NOMO-1 treated with dmso at 0.1 percent for 144 hours (cell line): ENCODE measurements at regions not wholly inside any gene's neighbourhood (a gene's known extent, or its start where the extent isn't known, plus 50 kb on each side); places are given as distances from the start of the nearest gene placed in this dataset.

Experiments used
- DNase-seq: peaks from one replicate; lab custom pipeline; 2025; ENCODE audit not compliant: unreplicated experiment; lab: John Stamatoyannopoulos, UW

GRCh38 chr16:63602206-63602927, 1519.5 kb downstream of the CDH11 start:
- DNase-seq, result no peak

GRCh38 chr16:63596716-63597115, 1525.1 kb downstream of the CDH11 start:
- DNase-seq, result no peak

GRCh38 chr16:63592852-63593251, 1529.0 kb downstream of the CDH11 start:
- no peak for DNase-seq

- no peak for DNase-seq
These were observed 1540.3 kb downstream of the CDH11 start for GRCh38 chr16:63581570-63581969.

- DNase-seq, result no peak
These were observed 1542.6 kb upstream of the CDH8 start for GRCh38 chr16:63578791-63579190.

GRCh38 chr16:63577891-63578290, 1541.7 kb upstream of the CDH8 start:
- no peak for DNase-seq

- no peak for DNase-seq
These were observed 1538.8 kb upstream of the CDH8 start for GRCh38 chr16:63575041-63575440.

GRCh38 chr16:63568164-63568563, 1531.9 kb upstream of the CDH8 start:
- DNase-seq, result no peak

GRCh38 chr16:63563819-63564505, 1527.7 kb upstream of the CDH8 start:
- DNase-seq, result no peak

GRCh38 chr16:63553980-63554379, 1517.7 kb upstream of the CDH8 start:
- no peak for DNase-seq

- no peak for DNase-seq
These were observed 1503.0 kb upstream of the CDH8 start for GRCh38 chr16:63539276-63539675.

- no peak for DNase-seq
These were observed 1494.7 kb upstream of the CDH8 start for GRCh38 chr16:63530974-63531373.

- DNase-seq, result no peak
These were observed 1494.0 kb upstream of the CDH8 start for GRCh38 chr16:63530208-63530607.

- no peak for DNase-seq
These were observed 1491.2 kb upstream of the CDH8 start for GRCh38 chr16:63527404-63527803.

- DNase-seq, result no peak
These were observed 1480.2 kb upstream of the CDH8 start for GRCh38 chr16:63516394-63516793.

GRCh38 chr16:63512910-63513309, 1476.7 kb upstream of the CDH8 start:
- no peak for DNase-seq

GRCh38 chr16:63497408-63497807, 1461.2 kb upstream of the CDH8 start:
- no peak for DNase-seq

GRCh38 chr16:63496282-63496681, 1460.0 kb upstream of the CDH8 start:
- no peak for DNase-seq

- DNase-seq, result no peak
These were observed 1452.7 kb upstream of the CDH8 start for GRCh38 chr16:63488955-63489354.

- DNase-seq, result no peak
These were observed 1444.8 kb upstream of the CDH8 start for GRCh38 chr16:63481060-63481459.

- no peak for DNase-seq
These were observed 1437.5 kb upstream of the CDH8 start for GRCh38 chr16:63473725-63474124.

- no peak for DNase-seq
These were observed 1431.3 kb upstream of the CDH8 start for GRCh38 chr16:63467513-63467912.

- DNase-seq, result no peak
These were observed 1426.1 kb upstream of the CDH8 start for GRCh38 chr16:63462316-63462715.
